Hepatocyte (in vitro differentiated cells): ENCODE measurements at regions not wholly inside any gene's neighbourhood (a gene's known extent, or its start where the extent isn't known, plus 50 kb on each side); places are given as distances from the start of the nearest gene placed in this dataset.

Experiments
- EZH2phosphoT487 ChIP-seq: fragments of 200-600 bp; sonication (generic); IDR thresholded peaks from one replicate; pipeline ENCODE4 v1.6.1; 2018; ENCODE audit warnings: antibody characterized with exemption, mild to moderate bottlenecking, low read depth, moderate library complexity; ENCODE audit not compliant: unreplicated experiment, severe bottlenecking
- TF ChIP-seq, protein P1 (sequence below): fragments of 200-600 bp; sonication (generic); IDR thresholded peaks from 2 replicates; pipeline ENCODE4 v1.5.1; 2016; ENCODE audit warnings: antibody characterized with exemption, mild to moderate bottlenecking; ENCODE audit not compliant: poor library complexity

- no peak for TF ChIP-seq EZH2phosphoT487
- TF ChIP-seq, protein P1, sequence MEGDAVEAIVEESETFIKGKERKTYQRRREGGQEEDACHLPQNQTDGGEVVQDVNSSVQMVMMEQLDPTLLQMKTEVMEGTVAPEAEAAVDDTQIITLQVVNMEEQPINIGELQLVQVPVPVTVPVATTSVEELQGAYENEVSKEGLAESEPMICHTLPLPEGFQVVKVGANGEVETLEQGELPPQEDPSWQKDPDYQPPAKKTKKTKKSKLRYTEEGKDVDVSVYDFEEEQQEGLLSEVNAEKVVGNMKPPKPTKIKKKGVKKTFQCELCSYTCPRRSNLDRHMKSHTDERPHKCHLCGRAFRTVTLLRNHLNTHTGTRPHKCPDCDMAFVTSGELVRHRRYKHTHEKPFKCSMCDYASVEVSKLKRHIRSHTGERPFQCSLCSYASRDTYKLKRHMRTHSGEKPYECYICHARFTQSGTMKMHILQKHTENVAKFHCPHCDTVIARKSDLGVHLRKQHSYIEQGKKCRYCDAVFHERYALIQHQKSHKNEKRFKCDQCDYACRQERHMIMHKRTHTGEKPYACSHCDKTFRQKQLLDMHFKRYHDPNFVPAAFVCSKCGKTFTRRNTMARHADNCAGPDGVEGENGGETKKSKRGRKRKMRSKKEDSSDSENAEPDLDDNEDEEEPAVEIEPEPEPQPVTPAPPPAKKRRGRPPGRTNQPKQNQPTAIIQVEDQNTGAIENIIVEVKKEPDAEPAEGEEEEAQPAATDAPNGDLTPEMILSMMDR: no peak
Measured at GRCh38 chr5:96035796-96036195, 74.1 kb upstream of the ELL2 start.
